ENCODE measurements at regions not wholly inside any gene's neighbourhood (a gene's known extent, or its start where the extent isn't known, plus 50 kb on each side); places are given as distances from the start of the nearest gene placed in this dataset.

GRCh38 chr6:11350294-11350693, 117.8 kb upstream of the NEDD9 start:
- Histone ChIP-seq H3K4me3 (no peak overlapping the region), H3K36me3 (no peaks in the 10 kb centered on the region), H3K27me3 (no peaks in the 10 kb centered on the region), H3K27ac (peak overlapping the region in 2 of 5 donors; percentile 60 to 67), H3K9me3 (no peaks in the 10 kb centered on the region), H3K4me1 (no peaks in the 10 kb centered on the region)
- WGBS, 5 donors, result 81 to 95% (median 89%) methylated on average over 4 of the region's 4 CpGs
- DNase-seq, result no peak
- no peak for TF ChIP-seq CTCF (IDR thresholded peaks at IDR 0.05)
- TF ChIP-seq POLR2AphosphoS5 (IDR thresholded peaks at IDR 0.05), result peak in 1 of 3 donors; percentile 14
- no peak for TF ChIP-seq POLR2A (IDR thresholded peaks at IDR 0.05)
- intact Hi-C loops (cut with DNase I; ENCODE audit: low total_unique reads), result no loop called here

- peak overlapping the region in 1 of 5 donors; percentile 67 for H3K27ac ChIP-seq
These were observed 117.4 kb upstream of the NEDD9 start for GRCh38 chr6:11349880-11350279.

GRCh38 chr6:11346516-11346915, 114.0 kb upstream of the NEDD9 start:
- Histone ChIP-seq H3K27ac (no peak overlapping the region), H3K4me3 (no peak overlapping the region), H3K36me3 (no peaks in the 10 kb centered on the region), H3K27me3 (no peaks in the 10 kb centered on the region), H3K9me3 (peaks cover 0 to 5% (median 0%) of the 10 kb centered on the region in 4 donors), H3K4me1 (no peaks in the 10 kb centered on the region)
- intact Hi-C loops (cut with DNase I; ENCODE audit: low total_unique reads), result no loop called here
- TF ChIP-seq POLR2A (IDR thresholded peaks at IDR 0.05) (no peak), EP300 (IDR thresholded peaks at IDR 0.05) (no peak), CTCF (IDR thresholded peaks at IDR 0.05) (no peak), POLR2AphosphoS5 (IDR thresholded peaks at IDR 0.05) (no peak)
- DNase-seq, result no peak
- 71 to 96% (median 91%) methylated on average over 1 of the region's 1 CpG for WGBS, 5 donors

More at GRCh38 chr6:11349880-11350279, 117.4 kb upstream of the NEDD9 start:
- TF ChIP-seq EP300 (IDR thresholded peaks at IDR 0.05) (no peak), POLR2AphosphoS5 (IDR thresholded peaks at IDR 0.05) (no peak), POLR2A (IDR thresholded peaks at IDR 0.05) (no peak), CTCF (IDR thresholded peaks at IDR 0.05) (no peak)
- Histone ChIP-seq H3K27me3 (no peaks in the 10 kb centered on the region), H3K9me3 (no peaks in the 10 kb centered on the region), H3K4me3 (no peak overlapping the region), H3K36me3 (no peaks in the 10 kb centered on the region), H3K4me1 (no peaks in the 10 kb centered on the region)
- no peak for DNase-seq
- intact Hi-C loops (cut with DNase I; ENCODE audit: low total_unique reads), result no loop called here

GRCh38 chr6:11345536-11345935, 113.1 kb upstream of the NEDD9 start:
- Histone ChIP-seq H3K4me1 (no peaks in the 10 kb centered on the region), H3K27me3 (no peaks in the 10 kb centered on the region), H3K27ac (no peak overlapping the region), H3K9me3 (peaks cover 0 to 10% (median 0%) of the 10 kb centered on the region in 4 donors), H3K36me3 (no peaks in the 10 kb centered on the region), H3K4me3 (no peak overlapping the region)
- intact Hi-C loops (cut with DNase I; ENCODE audit: low total_unique reads), result no loop called here
- WGBS, 5 donors, result 89 to 96% (median 94%) methylated on average over 5 of the region's 5 CpGs
- no peak for DNase-seq
- TF ChIP-seq EP300 (IDR thresholded peaks at IDR 0.05) (no peak), POLR2A (IDR thresholded peaks at IDR 0.05) (no peak), CTCF (IDR thresholded peaks at IDR 0.05) (no peak), POLR2AphosphoS5 (IDR thresholded peaks at IDR 0.05) (no peak)

All from stomach (tissue), 8 donors.